A172 (cell line): ENCODE measurements at regions not wholly inside any gene's neighbourhood (a gene's known extent, or its start where the extent isn't known, plus 50 kb on each side); places are given as distances from the start of the nearest gene placed in this dataset.
A peak's percentile ranks its signal among the peaks of the same experiment; 100 is the strongest.
"Not testable (repeated sequence)": the region's sequence is repeated elsewhere in the genome, so short reads cannot be mapped to it uniquely, and the experiment has no call there.

Experiments
- DNase-seq: peaks from one replicate; pipeline ENCODE4 v3.0.0-alpha.2; 2015; ENCODE audit warnings: low spot score

DNA sequence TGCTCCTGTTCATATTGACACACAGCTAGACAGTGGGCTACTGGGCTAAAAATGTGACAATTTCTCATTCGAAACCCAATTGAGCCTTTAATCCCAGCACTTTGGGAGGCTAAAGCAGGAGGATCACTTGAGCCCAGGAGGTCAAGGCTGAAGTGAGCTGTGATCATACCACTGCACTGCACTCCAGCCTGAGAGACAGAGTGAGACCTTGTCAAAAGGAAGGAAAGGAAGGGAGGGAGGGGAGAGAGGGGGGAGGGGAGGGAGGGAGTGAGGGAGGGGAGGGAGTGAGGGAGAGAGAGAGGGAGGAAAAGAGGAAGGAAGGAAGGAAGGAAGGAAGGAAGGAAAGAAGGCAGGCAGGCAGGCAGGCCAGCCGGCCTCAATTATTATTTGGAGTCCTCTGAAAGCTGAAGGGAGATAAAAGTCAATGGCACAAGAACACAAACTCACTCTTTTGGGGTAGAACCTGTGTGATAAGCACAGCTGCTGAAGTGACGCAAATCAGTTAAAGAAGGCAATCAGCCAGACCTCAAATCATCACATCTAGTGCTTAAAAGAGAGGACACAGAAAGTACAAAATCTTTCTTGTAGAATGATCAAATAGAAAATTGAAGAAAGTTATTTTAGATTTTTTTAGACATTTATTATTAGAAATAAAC, 98.1 kb downstream of the CCDC71L start:
- no peak for DNase-seq

DNA sequence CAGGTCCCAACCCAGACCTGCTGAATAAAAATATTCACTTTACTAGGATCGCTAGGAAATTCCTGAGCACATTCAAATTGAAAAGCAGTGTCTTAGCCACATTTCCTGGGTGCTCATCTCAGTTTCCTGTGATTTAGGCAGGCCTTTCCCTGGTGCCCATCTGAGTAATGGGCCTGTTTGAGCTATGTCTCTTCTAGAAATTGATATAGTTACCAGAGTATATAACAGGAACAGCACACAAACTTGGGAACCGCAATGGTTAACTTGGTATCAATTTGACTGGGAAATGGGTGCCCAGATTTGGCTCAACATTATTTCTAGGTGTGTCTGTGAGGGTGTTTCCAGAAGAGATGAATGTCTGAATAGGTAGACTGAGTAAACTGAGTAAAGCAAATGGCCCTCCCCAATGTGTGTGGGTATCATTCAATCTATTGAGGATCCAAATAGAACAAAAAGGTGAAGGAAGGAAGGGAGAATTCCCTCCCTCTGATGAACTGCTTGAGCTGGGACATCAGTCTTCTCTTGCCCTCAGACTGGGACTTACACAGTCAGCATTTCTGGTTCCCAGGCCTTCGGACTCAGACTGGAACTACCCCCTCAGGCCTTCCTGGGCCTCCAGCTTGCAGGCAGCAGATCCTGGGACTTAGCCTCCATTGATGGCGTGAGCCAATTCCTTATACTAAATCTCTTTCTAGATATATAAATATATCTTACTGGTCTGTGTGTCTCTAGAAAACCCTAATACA, 99.1 kb downstream of the CCDC71L start:
- DNase-seq, result no peak

DNA sequence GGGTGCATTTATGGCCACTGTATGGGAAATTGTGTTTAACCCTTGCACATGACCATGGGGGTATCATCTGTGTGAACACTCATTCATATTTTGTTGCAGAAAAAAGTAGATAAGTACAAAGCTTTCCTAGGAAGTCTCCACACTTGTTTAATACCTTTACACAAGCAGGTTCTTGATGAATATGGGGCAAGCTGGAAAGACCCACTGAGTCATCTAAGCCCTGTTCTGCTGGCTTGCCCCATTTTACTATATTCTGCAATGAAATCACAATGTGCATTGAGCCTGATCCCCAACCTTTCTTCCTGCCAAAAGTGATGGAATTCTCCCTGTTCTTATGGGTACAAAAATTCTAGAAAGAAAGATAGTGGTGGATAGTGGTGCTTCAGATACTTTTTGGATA, 99.8 kb downstream of the CCDC71L start:
- DNase-seq, result no peak

DNA sequence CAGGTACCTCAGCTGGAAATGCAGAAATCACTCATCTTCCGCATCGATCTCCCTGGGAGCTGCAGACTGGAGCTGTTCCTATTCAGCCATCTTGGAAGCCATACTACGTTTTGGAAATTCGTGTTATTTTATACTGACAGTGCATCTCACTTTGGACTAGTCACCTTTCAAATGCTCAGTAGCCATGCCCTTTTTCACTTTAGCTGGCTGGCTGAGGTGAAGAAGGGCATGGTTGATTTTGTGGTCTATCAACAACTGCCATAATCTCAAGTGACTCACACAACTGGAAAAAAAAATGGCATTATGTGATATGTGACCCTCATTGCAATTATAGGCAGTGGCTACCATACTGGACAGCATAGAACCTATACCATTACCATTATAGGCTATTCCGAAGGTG, 100.5 kb downstream of the CCDC71L start:
- no peak for DNase-seq

DNA sequence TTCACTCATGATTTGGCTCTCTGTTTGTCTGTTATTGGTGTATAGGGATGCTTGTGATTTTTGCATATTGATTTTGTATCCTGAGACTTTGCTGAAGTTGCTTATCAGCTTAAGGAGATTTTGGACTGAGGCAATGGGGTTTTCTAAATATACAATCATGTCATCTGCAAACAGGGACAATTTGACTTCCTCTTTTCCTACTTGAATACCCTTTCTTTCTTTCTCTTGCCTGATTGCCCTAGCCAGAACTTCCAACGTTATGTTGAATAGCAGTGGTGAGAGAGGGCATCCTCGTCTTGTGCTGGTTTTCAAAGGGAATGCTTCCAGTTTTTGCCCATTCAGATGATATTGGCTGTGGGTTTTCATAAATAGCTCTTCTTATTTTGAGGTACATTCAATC, 104.7 kb downstream of the CCDC71L start:
- not testable (repeated sequence) for DNase-seq

DNA sequence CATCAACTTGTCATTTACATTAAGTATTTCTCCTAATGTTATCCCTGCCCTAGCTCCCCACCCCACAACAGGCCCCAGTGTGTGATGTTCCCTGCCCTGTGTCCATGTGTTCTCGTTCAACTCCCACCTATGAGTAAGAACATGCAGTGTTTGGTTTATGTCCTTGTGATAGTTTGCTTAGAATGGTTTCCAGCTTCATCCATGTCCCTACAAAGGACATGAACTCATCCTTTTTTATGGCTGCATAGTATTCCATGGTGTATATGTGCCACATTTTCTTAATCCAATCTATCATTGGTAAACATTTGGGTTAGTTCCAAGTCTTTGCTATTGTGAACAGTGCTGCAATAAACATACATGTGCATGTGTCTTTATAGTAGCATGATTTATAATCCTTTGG, 106.3 kb downstream of the CCDC71L start:
- DNase-seq, result not testable (repeated sequence)

DNA sequence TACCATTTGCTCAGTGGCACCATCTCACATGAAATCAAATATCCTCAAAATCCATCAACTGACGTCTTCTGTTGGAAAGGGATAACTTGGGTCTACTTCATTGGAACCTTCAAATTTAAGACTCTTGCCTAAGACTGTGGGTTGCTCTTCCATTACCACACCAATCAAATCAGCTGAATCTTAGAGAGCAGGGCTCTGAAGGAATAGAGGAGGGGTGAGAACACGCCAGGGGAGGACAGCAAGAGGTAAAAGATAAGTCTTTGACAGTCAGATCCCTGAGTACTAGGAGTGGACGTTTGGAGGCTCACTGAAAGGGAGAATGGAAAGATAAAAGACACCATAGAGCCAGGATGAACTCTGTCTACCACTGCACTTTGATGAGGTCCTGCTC, 107.5 kb downstream of the CCDC71L start:
- DNase-seq, result no peak

DNA sequence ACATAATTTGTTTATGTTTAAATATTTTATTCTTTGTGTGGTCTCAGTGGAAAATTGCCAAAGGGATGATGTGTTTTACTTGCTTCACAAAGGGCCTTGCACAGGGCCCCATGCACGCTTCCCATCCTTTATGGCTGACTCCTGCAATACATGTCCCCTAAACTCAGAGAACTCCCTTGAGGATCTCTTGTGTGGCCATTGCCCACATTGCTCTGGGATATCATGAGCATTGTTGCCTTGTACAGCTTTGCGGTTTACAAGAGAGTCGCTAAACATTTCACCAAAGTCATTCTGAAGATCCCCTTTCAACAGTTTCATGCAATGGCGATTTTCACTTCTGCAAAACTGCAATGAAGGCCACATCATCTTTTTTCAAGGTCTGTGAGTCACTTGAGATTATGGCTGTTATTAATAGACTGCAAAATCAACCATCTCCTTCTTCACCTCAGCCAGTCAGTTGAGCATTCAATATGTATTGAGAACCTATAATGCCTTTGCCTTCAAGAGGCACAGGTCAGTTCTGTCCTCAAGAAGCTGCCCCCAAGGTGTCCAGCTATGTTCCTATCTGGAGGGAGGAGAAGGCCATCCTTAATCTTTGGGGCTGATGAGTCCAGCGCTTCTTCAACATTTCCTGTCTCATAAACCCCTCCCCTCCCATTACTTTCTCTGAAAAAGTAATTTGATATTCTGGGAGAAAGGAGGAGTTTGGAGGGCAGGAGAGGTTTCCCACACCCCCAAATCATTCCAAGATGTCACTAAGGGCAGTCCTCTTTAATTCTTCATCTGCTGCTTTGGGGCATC, 108.1 kb downstream of the CCDC71L start:
- no peak for DNase-seq

DNA sequence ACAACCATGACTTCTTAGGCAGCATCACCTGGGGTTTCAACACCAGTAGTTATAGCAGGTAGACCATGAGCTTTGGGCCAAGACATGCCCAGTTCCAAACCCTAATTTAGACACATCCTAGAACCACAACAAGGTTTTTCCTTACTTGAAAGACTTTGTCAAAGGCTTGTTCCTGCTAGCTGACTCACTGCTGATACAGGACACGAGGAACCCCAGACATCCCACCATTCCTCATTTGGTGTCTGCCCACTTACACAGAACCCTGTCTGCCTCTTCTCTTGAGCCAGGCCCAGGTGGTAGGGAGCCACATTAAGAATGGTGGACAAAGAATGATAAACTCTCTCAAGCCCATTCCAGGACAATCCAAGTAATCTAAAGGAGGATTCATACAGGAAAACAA, 109.0 kb downstream of the CCDC71L start:
- DNase-seq, result no peak

DNA sequence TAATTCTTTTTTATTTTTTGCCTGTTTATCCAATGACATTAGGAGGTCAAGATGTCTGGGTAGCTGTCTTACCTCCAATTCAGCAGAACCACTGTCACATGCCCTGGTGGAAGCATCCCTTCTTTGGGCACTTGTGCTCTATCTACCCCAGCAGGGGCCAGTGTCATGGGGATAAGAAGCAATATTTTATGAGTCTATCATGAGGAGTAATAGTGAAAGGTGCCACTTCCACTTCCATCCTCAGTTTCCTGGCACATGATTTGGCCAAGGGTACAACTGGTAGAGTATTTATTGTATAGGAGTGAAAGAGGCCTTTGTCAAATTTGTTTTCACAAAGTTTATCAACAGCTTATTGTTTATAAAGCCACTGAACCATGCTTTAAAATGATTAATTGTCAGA, 112.5 kb downstream of the CCDC71L start:
- no peak for DNase-seq

DNA sequence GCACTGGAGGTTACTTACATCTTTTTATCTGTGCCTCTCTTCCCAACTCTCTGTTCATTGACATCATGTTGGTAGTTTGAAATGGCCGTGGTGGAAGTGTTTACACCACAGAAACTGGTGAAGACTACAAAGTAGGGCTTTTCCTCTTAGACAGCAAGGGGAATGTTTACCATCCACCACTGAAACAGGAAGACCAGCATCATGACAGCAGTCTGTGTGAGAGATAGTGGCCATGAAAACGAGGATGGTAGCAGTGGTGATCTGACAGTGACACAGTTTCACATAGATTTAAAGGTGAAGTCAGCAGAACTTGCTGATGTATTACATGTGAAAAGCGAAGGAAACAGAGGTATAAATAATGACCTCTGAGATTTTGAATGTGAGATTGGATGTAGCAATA, 115.7 kb downstream of the CCDC71L start:
- DNase-seq, result no peak

DNA sequence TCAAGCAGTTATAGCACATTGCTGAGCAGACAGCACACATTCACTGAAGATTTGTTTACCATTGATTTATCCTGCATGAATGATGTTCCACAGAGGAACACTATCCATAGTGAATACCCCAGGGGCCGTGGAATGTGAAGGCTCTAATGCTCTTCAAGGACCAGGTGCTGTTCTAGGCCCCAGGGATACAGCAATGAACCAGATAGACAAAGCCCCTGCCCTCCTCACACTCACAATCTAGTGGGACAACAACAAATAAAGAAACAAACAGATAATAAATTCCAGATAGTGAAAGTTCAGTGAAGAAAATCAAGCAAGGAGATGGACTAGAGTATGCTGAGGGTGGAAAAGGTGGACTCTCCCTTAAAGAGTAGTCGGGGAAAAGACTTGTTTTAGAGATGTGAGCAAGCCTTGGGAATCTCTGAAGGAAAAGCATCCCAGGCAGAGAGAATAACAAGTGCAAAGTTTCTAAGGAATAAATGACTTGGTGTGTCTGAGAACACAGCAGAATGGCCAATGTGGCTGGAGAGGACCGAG, 117.7 kb downstream of the CCDC71L start:
- no peak for DNase-seq

DNA sequence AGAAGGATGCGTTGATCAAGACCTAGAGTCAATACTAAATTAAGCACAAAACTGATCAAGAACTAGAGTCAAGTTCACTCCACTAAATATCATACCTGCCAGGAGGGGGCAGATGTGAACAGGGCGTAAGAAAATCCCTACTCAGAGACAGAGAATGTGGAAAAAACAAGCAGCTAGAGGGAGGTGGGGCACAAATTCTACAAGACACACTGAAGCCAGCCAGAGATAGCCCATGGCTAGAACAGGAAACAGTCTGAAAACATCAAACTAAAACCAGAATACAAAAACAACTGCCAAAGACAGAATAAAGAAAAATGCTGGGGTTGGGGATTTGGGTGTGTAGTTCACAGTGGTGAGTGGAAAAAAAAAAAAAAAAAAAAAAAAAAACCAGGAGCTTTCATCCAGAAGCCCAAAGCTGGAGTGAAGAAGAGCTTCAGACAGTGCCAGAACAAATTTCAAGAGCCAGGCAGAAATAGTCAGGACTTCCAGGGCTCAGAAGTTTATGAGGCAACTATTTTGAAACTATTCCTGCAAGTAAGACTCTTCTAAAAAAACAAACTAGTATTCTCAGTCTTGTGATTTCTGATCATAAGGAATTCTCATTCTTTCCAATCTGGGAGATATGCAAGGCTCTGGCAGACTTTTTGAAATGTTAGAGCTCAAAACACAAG, 118.3 kb downstream of the CCDC71L start:
- peak; percentile 80 for DNase-seq

DNA sequence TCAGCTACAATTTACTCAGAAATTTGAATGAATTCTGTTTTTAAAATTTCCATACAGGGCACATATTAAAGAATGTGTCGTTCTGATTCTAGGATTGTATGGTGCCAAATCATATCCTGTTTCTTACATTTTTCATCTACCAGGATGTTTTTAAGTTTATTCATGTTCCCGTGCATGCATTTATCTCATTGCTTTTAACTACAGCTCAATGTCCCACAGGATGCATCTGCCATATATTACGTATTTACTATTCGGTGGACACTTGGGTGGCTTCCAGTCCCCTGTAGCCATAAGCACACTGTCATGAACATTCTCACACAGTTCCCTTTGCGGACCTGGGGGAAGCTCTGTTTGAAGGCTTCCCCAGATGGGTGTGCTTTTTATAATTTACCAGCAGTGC, 122.3 kb downstream of the CCDC71L start:
- DNase-seq, result no peak

DNA sequence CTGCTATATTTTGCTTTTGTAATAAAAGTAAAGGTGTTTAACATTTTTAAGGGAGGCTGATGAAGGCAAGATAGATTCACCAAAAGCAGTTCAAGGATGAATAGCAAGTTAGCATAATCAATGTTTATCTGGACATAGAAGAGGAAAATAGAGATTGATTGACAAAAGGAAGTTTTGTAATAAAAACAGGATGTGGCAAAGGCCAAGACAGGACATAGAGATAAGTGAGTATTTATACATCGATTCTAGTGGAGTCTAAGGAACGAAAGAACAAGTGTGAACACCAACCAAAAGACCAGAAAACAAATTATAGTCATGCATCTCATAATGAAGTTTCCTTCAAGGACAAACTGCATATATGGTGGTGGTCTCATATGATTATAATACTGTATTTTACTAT, 123.8 kb downstream of the CCDC71L start:
- no peak for DNase-seq

DNA sequence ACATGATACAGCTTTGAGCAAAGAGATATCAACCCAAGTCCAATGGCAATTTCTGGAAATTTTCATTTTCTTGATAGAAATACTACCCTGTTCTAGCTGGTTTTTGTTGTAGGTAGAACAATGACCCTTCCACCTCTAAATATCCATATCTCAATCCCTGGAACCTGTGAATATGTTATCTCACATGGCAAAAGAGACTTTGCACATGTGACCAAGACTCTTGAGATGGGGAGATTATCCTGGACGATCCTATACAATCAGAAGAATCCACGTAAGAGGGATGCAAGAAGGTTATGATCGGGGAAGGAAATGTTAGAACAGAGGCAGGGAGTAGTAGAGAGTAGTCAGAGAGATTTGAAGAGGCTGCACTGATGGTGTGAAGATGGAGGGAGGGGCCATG, 124.9 kb downstream of the CCDC71L start:
- no peak for DNase-seq

DNA sequence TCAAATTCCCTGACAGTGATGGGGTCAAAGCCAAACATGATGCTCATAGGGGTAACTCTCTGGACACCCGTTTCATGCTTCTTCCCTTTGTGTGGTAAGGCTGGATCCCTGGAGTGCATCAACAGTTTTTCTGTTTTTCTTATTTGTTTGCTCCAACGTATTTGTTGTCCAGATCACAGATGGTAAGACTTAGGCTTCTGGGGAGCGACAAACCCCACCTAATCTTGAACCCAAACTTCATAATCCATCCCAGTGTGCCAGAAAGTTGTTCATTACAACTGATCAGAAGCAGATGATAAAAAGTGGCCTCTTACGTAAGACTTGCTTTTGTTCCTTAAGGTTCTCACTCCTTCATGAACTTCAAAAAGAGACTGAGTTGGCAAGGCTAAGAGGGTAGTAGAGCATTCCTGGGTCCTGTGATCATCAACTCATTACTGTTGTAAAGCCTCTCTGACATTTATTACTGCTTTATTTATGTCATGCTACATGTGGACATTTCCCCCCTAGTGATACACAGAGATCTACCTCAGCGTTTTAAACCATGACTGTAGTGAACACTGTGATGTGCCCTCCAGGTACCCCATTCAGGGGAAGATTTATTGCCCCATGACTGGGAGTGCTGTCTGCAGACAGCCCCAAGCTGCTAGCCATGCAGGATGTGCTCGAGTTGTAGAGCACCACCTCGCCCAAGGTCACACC, 125.6 kb downstream of the CCDC71L start:
- peak; percentile 59 for DNase-seq

DNA sequence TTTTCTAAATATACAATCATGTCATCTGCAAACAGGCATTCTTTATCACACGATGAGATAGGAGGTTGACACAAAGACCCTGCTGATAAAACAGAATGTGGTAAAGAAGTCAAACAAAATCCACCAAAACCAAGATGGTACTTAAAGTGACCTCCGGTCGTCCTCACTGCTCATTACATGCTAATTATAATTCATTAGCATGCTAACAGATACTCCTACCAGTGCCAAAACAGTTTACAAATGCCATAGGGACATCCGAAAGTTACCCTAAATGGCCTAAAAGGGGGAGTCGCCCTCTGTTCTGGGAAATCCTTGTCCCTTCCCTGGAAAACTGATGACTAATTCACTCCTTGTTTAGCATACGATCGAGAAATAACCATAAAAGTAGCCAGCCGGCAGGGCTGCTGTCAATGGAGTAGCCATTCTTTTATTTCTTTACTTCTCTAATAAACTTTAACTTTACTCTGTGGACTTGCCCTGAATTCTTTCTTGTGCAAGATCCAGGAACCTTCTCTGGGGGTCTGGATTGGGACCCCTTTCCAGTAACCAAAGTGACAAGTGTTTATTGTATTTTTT, 126.6 kb downstream of the CCDC71L start:
- no peak for DNase-seq

DNA sequence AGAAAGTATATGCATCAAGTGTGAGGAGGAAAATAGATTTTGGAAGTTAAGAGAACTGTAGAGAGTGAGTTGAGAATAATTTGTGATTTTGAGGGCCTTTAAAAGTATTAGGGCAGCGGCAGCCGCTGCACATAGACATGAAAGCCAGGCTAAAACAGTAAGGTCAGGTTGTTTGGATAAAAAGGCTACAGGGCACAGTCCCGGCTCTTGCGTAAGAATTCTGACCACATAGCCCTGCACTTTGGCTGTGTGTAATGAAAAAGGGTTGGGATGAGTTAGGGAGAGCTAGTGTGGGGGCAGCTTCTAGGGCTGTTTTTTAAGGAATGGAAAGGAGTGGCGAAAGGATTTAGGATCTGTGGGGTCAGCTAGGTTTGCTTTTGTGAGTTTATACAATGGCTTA, 130.8 kb downstream of the CCDC71L start:
- DNase-seq, result not testable (repeated sequence)

DNA sequence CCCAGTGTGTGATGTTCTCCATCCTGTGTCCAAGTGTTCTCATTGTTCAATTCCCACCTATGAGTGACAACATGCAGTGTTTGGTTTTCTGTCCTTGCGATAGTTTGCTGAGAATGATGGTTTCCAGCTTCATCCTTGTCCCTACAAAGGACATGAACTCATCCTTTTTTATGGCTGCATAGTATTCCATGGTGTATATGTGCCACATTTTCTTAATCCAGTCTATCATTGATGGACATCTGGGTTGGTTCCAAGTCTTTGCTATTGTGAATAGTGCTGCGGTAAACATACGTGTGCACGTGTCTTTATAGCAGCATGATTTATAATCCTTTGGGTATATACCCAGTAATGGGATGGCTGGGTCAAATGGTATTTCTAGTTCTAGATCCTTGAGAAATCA, 134.3 kb downstream of the CCDC71L start:
- DNase-seq, result not testable (repeated sequence)

DNA sequence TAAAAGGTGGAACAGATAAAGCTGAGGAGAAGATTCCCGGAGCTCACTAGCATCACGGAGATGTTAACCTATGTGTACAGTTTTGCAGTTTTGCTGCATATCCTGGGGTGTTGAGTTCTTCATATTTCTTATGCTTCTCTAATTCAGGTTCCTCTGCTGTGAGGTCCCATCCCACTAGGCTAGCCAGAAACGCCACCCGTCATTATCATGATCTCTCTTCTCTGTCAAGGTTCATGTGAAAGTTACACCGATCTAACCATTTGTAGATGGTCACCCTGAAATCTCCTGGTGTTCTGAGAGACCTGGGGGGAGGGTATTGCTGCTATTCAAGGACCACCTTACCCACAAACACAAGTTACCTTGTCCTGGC, 136.3 kb downstream of the CCDC71L start:
- DNase-seq, result no peak
